ENCODE measurements at regions not wholly inside any gene's neighbourhood (a gene's known extent, or its start where the extent isn't known, plus 50 kb on each side); places are given as distances from the start of the nearest gene placed in this dataset.

DNA sequence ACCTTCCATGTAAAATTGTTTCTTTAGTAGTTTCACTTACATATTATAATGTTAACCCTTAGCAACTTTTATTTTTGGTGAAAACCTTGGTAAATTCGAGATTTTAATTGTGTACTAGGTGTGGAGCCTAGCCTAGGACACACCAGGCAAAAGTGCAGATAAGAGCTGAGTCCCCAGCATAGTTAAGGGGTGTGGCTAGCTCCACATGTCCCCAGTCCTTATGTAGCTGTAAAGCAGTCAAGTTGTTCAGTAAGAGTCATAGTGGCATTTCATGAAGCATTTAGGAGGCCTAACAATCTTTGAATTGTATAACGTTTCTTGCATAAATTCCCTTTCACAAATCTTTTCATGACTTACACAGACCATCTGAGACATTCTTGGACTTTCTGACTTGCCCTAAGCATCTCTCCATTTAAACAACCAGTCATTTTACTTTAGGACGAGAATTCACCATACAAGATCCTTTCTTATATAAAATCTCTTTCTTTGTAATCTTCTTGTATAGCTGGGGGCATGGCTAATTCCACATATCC, 53.8 kb upstream of the INHBA start:
- ATAC-seq (no peak), DNase-seq (ENCODE audit: low spot score) (no peak)

DNA sequence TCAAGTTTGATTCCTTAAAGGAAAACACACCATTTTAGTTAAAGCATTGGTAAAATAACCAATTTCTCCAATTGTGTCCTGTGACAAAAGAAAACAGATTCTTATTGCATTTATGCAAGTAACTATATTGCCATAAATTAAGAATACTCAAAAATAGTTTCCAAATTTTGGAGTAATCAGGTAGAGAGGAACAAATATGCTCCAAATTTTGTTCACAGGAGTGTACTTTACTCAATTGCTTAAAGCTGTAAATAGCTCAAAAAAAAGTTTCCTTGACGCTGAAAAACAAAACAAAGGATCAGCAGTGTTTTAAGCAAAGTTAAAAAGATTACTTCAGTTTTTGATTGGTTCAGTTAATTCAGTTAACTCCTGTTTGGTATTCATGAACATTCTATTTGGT, 52.2 kb upstream of the INHBA start:
- ATAC-seq (no peak), DNase-seq (ENCODE audit: low spot score) (no peak)

DNA sequence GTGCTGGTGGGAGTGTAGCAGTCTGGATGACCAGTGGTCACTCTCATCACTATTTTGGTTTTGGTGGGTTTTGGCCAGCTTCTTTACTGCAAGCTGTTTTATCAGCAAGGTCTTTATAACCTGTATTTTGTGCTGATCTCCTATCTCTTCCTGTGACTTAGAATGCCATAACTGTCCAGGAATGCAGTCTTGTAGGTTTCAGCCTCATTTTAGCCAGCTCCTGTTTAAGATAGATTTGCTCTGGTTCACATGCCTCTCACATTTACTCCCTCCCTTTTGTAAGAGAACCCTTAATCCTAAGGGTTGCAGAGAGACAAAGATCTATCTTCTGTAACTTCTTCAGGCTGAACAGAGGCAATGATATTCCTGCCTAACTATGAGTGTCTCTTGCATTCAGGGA, 51.2 kb upstream of the INHBA start:
- DNase-seq (ENCODE audit: low spot score), result no peak
- ATAC-seq, result no peak

Data from left lobe of liver (tissue), 2 donors.